ENCODE measurements at regions not wholly inside any gene's neighbourhood (a gene's known extent, or its start where the extent isn't known, plus 50 kb on each side); places are given as distances from the start of the nearest gene placed in this dataset.

DNA sequence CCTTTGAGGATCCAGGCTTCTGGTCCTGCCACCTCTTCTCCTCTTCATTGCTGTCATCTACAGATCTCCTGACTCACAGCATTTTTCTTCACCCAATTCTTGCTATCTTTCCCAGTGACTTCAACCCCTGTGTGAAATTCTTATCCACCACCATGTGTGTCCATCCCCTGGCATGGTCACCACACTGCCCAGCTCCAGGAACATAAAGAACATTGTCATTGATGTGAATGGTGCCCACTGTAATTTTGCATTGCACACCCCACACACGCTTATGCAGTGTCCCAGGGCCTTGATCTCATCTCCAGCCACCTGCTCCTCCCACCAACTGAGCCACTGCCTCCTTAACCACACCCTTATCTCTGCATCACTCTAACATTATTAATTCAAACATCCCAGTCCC, 85.3 kb downstream of the C1D start:
- DNase-seq = no peak

DNA sequence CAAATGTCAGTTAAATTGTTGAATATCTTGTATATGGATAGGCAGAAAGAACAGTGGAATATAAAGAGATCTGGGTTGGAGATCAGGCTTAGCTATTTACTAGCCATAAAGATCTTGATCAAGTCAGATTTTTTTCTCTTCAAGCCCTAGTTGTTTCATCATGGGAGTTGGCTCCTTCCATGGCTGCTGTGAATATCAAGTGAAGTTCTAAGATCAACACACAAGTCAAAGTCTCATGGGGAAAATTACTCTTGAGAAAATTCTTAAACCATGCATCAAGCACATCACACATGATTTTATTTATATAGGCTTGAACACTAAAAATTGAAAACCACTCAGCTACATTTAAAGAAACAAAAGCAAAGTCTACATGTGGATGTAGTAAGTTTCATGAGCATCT, 79.8 kb downstream of the C1D start:
- no peak for DNase-seq

DNA sequence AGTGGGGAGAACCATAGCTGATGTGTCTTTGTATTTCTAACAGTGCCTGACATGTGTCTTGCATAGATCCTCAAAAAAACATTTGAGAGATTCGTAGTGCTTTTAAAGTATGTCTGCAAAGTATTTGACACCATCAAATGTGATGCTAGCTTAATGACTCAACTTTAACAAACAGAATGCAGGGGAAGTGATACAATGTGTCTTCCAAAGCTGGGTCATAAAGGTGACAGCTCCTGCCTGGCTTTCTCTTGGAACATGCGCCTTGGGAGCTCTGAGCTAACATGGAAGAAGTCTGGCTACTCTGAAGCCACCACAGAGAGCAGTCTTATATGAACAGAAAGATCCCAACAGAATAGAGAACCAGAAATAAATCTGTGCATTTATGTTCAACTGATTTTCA, 78.2 kb downstream of the C1D start:
- no peak for DNase-seq

DNA sequence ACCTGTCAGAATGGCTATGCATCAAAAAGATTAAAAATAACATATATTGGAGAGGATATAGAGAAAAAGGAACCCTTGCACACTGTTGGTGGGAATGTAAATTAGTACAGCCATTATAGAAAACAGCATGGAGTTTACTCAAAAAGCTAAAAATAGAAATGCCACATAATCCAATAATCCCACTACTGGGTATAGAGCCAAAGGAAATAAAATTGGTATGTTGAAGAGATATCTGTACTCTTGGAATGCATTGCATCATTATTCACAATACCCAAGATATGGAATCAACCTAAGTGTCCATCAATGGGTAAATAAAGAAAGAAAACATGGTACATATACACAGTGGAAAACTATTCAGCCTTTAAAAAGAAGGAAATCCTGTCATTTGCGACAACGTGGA, 77.2 kb downstream of the C1D start:
- DNase-seq = no peak

DNA sequence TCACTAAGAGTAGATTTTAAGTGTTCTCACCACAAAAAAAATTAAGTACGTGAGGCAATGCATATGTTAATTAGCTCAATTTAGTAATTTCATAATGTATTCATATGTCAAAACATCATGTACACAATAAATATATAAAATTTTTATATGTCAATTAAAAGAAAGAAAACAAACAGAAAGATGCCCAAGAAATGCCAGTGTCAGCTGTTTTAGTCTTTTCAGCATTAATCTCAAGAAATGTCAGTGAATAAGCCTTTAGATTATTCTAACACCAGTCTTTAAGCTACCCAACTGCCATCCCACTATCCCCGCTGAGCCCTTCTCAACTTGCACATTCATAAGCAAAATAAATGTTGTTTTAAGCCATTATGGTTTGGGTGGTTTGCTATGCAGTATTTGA, 76.5 kb downstream of the C1D start:
- no peak for DNase-seq
